ENCODE measurements at regions not wholly inside any gene's neighbourhood (a gene's known extent, or its start where the extent isn't known, plus 50 kb on each side); places are given as distances from the start of the nearest gene placed in this dataset.

GRCh38 chr1:96651517-96651916, 70.1 kb upstream of the PTBP2 start:
- BruUV-seq (replicated peaks): no TSS peak
- TF ChIP-seq, protein P1, sequence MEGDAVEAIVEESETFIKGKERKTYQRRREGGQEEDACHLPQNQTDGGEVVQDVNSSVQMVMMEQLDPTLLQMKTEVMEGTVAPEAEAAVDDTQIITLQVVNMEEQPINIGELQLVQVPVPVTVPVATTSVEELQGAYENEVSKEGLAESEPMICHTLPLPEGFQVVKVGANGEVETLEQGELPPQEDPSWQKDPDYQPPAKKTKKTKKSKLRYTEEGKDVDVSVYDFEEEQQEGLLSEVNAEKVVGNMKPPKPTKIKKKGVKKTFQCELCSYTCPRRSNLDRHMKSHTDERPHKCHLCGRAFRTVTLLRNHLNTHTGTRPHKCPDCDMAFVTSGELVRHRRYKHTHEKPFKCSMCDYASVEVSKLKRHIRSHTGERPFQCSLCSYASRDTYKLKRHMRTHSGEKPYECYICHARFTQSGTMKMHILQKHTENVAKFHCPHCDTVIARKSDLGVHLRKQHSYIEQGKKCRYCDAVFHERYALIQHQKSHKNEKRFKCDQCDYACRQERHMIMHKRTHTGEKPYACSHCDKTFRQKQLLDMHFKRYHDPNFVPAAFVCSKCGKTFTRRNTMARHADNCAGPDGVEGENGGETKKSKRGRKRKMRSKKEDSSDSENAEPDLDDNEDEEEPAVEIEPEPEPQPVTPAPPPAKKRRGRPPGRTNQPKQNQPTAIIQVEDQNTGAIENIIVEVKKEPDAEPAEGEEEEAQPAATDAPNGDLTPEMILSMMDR (IDR thresholded peaks at IDR 0.05; ENCODE audit: unreplicated experiment): no peak
- no peaks in the 10 kb centered on the region for H3K36me3 Mint-ChIP-seq (ENCODE audit: insufficient read depth, unreplicated experiment)
- intact Hi-C loops (cut with micrococcal nuclease; ENCODE audit: unreplicated experiment): no loop called here
- peaks cover 4% of the 10 kb centered on the region for H3K9me3 Mint-ChIP-seq (ENCODE audit: low read depth, unreplicated experiment)
- H3K27ac Mint-ChIP-seq (ENCODE audit: unreplicated experiment): no peak overlapping the region
- DNase-seq: no peak
- H3K4me1 Mint-ChIP-seq (ENCODE audit: low read depth, unreplicated experiment): no peaks in the 10 kb centered on the region
- no peaks in the 10 kb centered on the region for H3K27me3 Mint-ChIP-seq (ENCODE audit: unreplicated experiment)
- CTCF ChIA-PET: no interaction called here
- no peak overlapping the region for H3K4me3 Mint-ChIP-seq (ENCODE audit: low read depth, unreplicated experiment)

GRCh38 chr1:96660051-96660450, 61.5 kb upstream of the PTBP2 start:
- TF ChIP-seq, protein P1 (IDR thresholded peaks at IDR 0.05; ENCODE audit: unreplicated experiment): no peak
- no TSS peak for BruUV-seq (replicated peaks)
- Mint-ChIP-seq H3K27me3 (ENCODE audit: unreplicated experiment) (no peaks in the 10 kb centered on the region), H3K4me1 (ENCODE audit: low read depth, unreplicated experiment) (no peaks in the 10 kb centered on the region), H3K4me3 (ENCODE audit: low read depth, unreplicated experiment) (no peak overlapping the region), H3K9me3 (ENCODE audit: low read depth, unreplicated experiment) (no peaks in the 10 kb centered on the region), H3K27ac (ENCODE audit: unreplicated experiment) (no peak overlapping the region), H3K36me3 (ENCODE audit: insufficient read depth, unreplicated experiment) (no peaks in the 10 kb centered on the region)
- no peak for DNase-seq
- intact Hi-C loops (cut with micrococcal nuclease; ENCODE audit: unreplicated experiment): no loop called here
- CTCF ChIA-PET: no interaction called here

GRCh38 chr1:96660503-96660902, 61.1 kb upstream of the PTBP2 start:
- no peak overlapping the region for H3K4me3 Mint-ChIP-seq (ENCODE audit: low read depth, unreplicated experiment)
- no peaks in the 10 kb centered on the region for H3K9me3 Mint-ChIP-seq (ENCODE audit: low read depth, unreplicated experiment)
- BruUV-seq (replicated peaks): no TSS peak
- no peak for DNase-seq
- H3K36me3 Mint-ChIP-seq (ENCODE audit: insufficient read depth, unreplicated experiment): no peaks in the 10 kb centered on the region
- H3K4me1 Mint-ChIP-seq (ENCODE audit: low read depth, unreplicated experiment): no peaks in the 10 kb centered on the region
- TF ChIP-seq, protein P1 (IDR thresholded peaks at IDR 0.05; ENCODE audit: unreplicated experiment): no peak
- intact Hi-C loops (cut with micrococcal nuclease; ENCODE audit: unreplicated experiment): no loop called here
- H3K27me3 Mint-ChIP-seq (ENCODE audit: unreplicated experiment): no peaks in the 10 kb centered on the region
- CTCF ChIA-PET: no interaction called here
- no peak overlapping the region for H3K27ac Mint-ChIP-seq (ENCODE audit: unreplicated experiment)

All from Calu3 (cell line).